ENCODE measurements at regions not wholly inside any gene's neighbourhood (a gene's known extent, or its start where the extent isn't known, plus 50 kb on each side); places are given as distances from the start of the nearest gene placed in this dataset.

- TF ChIP-seq IRF3 (IDR thresholded peaks at IDR 0.05; ENCODE audit: low read depth, low read length), result no peak
Observed at GRCh38 chr14:65261425-65261920, 151.1 kb upstream of the FUT8 start (continued).

- no peaks in the 10 kb centered on the region for H3K27me3 ChIP-seq (ENCODE audit: insufficient read depth)
- no peak overlapping the region for H3K27ac ChIP-seq (ENCODE audit: low read depth in 2 of 2, low read length in 1 of 2)
- H4K20me1 ChIP-seq (ENCODE audit: insufficient read depth), result no peaks in the 10 kb centered on the region
- ChIA-PET POLR2A (no interaction called here), CTCF (no interaction called here)
- H3K9me3 ChIP-seq, result no peaks in the 10 kb centered on the region
- DNase-seq, result no peak
- H3K79me2 ChIP-seq (ENCODE audit: insufficient read depth), result no peaks in the 10 kb centered on the region
- H3K36me3 ChIP-seq (replicated peaks in 1 of 2; ENCODE audit: control insufficient read depth in 1 of 2, insufficient read depth in 2 of 2, low read length in 1 of 2), result no peaks in the 10 kb centered on the region
- TF ChIP-seq USF2 (IDR thresholded peaks at IDR 0.05; ENCODE audit: borderline replicate concordance, low read depth, low read length) (no peak), ELF1 (IDR thresholded peaks at IDR 0.05) (no peak), REST (IDR thresholded peaks at IDR 0.05; ENCODE audit: low read depth, low read length) (no peak), RFX5 (IDR thresholded peaks at IDR 0.05; ENCODE audit: low read length) (no peak), MAX (IDR thresholded peaks at IDR 0.05; ENCODE audit: low read depth) (no peak), POLR2AphosphoS5 (IDR thresholded peaks at IDR 0.05; ENCODE audit: low read depth, low read length) (no peak), NFIC (IDR thresholded peaks at IDR 0.05; ENCODE audit: borderline replicate concordance) (no peak), TEAD4 (IDR thresholded peaks at IDR 0.05; ENCODE audit: borderline replicate concordance, insufficient read depth) (no peak), YY1 (IDR thresholded peaks at IDR 0.05; ENCODE audit: low read depth) (no peak), RCOR1 (IDR thresholded peaks at IDR 0.05; ENCODE audit: low read length) (no peak), SMC3 (IDR thresholded peaks at IDR 0.05; ENCODE audit: low read depth, low read length) (no peak), FOSL2 (IDR thresholded peaks at IDR 0.05; ENCODE audit: borderline replicate concordance, low read depth) (no peak), GATA2 (CRISPR knock-in tag; IDR thresholded peaks at IDR 0.05) (no peak), RAD21 (IDR thresholded peaks at IDR 0.05; ENCODE audit: low read length) (no peak), SIN3A (IDR thresholded peaks at IDR 0.05; ENCODE audit: borderline replicate concordance, low read depth, low read length) (no peak), MXI1 (IDR thresholded peaks at IDR 0.05; ENCODE audit: low read depth, low read length) (no peak), FOXJ3 (CRISPR knock-in tag; IDR thresholded peaks at IDR 0.05) (no peak), IRF3 (IDR thresholded peaks at IDR 0.05; ENCODE audit: low read depth, low read length) (no peak), TCF12 (IDR thresholded peaks at IDR 0.05) (no peak)
- H3K4me3 ChIP-seq (ENCODE audit: low read depth in 2 of 2, low read length in 1 of 2), result no peak overlapping the region
- no peak overlapping the region for H3K9ac ChIP-seq
- H3K4me2 ChIP-seq, result no peak overlapping the region
- H3K4me1 ChIP-seq (ENCODE audit: control insufficient read depth in 1 of 2, insufficient read depth in 2 of 2, low read depth in 1 of 2, low read length in 1 of 2), result peaks cover 0 to 7% of the 10 kb centered on the region in 2 experiments; a peak in 1 of 4 replicates
- H3F3A ChIP-seq (replicated peaks; ENCODE audit: insufficient read depth), result peaks cover 11% of the 10 kb centered on the region
- no peaks in the 10 kb centered on the region for H3K9me2 ChIP-seq
- WGBS (ENCODE audit: low lambda C conversion rate), result 67% methylated on average over 3 of the region's 3 CpGs
- H2AFZ ChIP-seq (ENCODE audit: low read depth), result no peak overlapping the region
Observed at GRCh38 chr14:65261946-65262345, 150.6 kb upstream of the FUT8 start.

Data from SK-N-SH (cell line).